ENCODE measurements at regions not wholly inside any gene's neighbourhood (a gene's known extent, or its start where the extent isn't known, plus 50 kb on each side); places are given as distances from the start of the nearest gene placed in this dataset.

- TF ChIP-seq MXI1 (conservative IDR thresholded peaks at IDR 0.05; ENCODE audit: poor library complexity, severe bottlenecking) (no peak), RAD21 (conservative IDR thresholded peaks at IDR 0.05) (no peak), SMC3 (conservative IDR thresholded peaks at IDR 0.05; ENCODE audit: poor library complexity) (no peak), EP300 (conservative IDR thresholded peaks at IDR 0.05; ENCODE audit: poor library complexity, severe bottlenecking) (no peak), TAF1 (IDR thresholded peaks at IDR 0.05; ENCODE audit: low read depth) (no peak), EZH2 (IDR thresholded peaks at IDR 0.05; ENCODE audit: borderline replicate concordance, insufficient read depth, low read length, poor library complexity, severe bottlenecking) (no peak), POLR2AphosphoS5 (IDR thresholded peaks at IDR 0.05) (no peak), CTCF (IDR thresholded peaks at IDR 0.05; ENCODE audit: poor library complexity, severe bottlenecking) (no peak), REST (IDR thresholded peaks at IDR 0.05; ENCODE audit: borderline replicate concordance) (no peak)
- H3K79me2 ChIP-seq (replicated peaks; ENCODE audit: insufficient read depth, low read length): no peaks in the 10 kb centered on the region
- H3K9ac ChIP-seq (ENCODE audit: low read length): no peak overlapping the region
- no peaks in the 10 kb centered on the region for H3F3A ChIP-seq (ENCODE audit: insufficient read depth, low read length, poor library complexity, severe bottlenecking)
- no peaks in the 10 kb centered on the region for H4K20me1 ChIP-seq (ENCODE audit: insufficient read depth)
- no peak overlapping the region for H3K27ac ChIP-seq (ENCODE audit: low read length)
- no peak overlapping the region for H2AFZ ChIP-seq (ENCODE audit: low read depth, low read length)
- H3K27me3 ChIP-seq (ENCODE audit: insufficient read depth, low read depth, low read length): no peaks in the 10 kb centered on the region
- H3K4me3 ChIP-seq (ENCODE audit: low read length): no peak overlapping the region
- H3K36me3 ChIP-seq (ENCODE audit: insufficient read depth, low read length): no peaks in the 10 kb centered on the region
- H3K9me3 ChIP-seq (ENCODE audit: low read length): no peaks in the 10 kb centered on the region
- H3K9me2 ChIP-seq (ENCODE audit: insufficient read depth, low read length): no peaks in the 10 kb centered on the region
- H3K4me2 ChIP-seq (ENCODE audit: low read length): no peak overlapping the region
Observed at GRCh38 chr4:120418146-120418545, 351.5 kb upstream of the MAD2L1 start.

- H3K9me3 ChIP-seq (ENCODE audit: low read length): no peaks in the 10 kb centered on the region
- no peaks in the 10 kb centered on the region for H3K79me2 ChIP-seq (replicated peaks; ENCODE audit: insufficient read depth, low read length)
- H3K27ac ChIP-seq (ENCODE audit: low read length): no peak overlapping the region
- H3F3A ChIP-seq (ENCODE audit: insufficient read depth, low read length, poor library complexity, severe bottlenecking): no peaks in the 10 kb centered on the region
- H3K4me3 ChIP-seq (ENCODE audit: low read length): no peak overlapping the region
- no peak overlapping the region for H3K9ac ChIP-seq (ENCODE audit: low read length)
- H2AFZ ChIP-seq (ENCODE audit: low read depth, low read length): no peak overlapping the region
- H3K36me3 ChIP-seq (ENCODE audit: insufficient read depth, low read length): no peaks in the 10 kb centered on the region
- no peaks in the 10 kb centered on the region for H3K27me3 ChIP-seq (ENCODE audit: insufficient read depth, low read depth, low read length)
- no peak overlapping the region for H3K4me2 ChIP-seq (ENCODE audit: low read length)
- H4K20me1 ChIP-seq (ENCODE audit: insufficient read depth): no peaks in the 10 kb centered on the region
- no peak for TF ChIP-seq EZH2 (IDR thresholded peaks at IDR 0.05; ENCODE audit: borderline replicate concordance, insufficient read depth, low read length, poor library complexity, severe bottlenecking)
- TF ChIP-seq CTCF (IDR thresholded peaks at IDR 0.05; ENCODE audit: poor library complexity, severe bottlenecking): no peak
- TF ChIP-seq TAF1 (IDR thresholded peaks at IDR 0.05; ENCODE audit: low read depth): no peak
- TF ChIP-seq REST (IDR thresholded peaks at IDR 0.05; ENCODE audit: borderline replicate concordance): no peak
- H3K9me2 ChIP-seq (ENCODE audit: insufficient read depth, low read length): no peaks in the 10 kb centered on the region
Observed at GRCh38 chr4:120415896-120416295, 349.2 kb upstream of the MAD2L1 start.
